H1 (cell line): ENCODE measurements at regions not wholly inside any gene's neighbourhood (a gene's known extent, or its start where the extent isn't known, plus 50 kb on each side); places are given as distances from the start of the nearest gene placed in this dataset.

Experiments
- CTCF ChIA-PET: fragments of 300-600 bp; sonication (Branson Sonifier 250); formaldehyde crosslinking; loops from one replicate; lab custom pipeline; 2021; ENCODE audit not compliant: partially characterized antibody; lab: Charles Lee
- POLR2A ChIA-PET: fragments of 300-600 bp; sonication (Branson Sonifier 250); formaldehyde crosslinking; loops from one replicate; lab custom pipeline; 2021; ENCODE audit warnings: inconsistent platforms; ENCODE audit not compliant: partially characterized antibody; lab: Charles Lee
- DNase-seq, 2 experiments: peaks; one replicate each; pipeline versions ENCODE4 v3.0.0 to v3.0.0-alpha.2; 2010 to 2022; ENCODE audit warnings: low spot score in 2 of 2, low read depth in 1 of 2, mixed read lengths in 1 of 2
- FAIRE-seq: peaks from 2 replicates; lab custom pipeline; 2011; peaks lifted over from hg19 to GRCh38; lab: Jason Lieb, UNC
- H2AFZ ChIP-seq: 2 replicates; pipeline ENCODE4 v1.8.1; 2012; ENCODE audit warnings: low read length, inconsistent platforms
- H2AK5ac ChIP-seq: 2 replicates; pipeline ENCODE4 v1.6.1; 2013; ENCODE audit warnings: low read depth, low read length
- H2BK120ac ChIP-seq: replicated peaks from 2 replicates; pipeline ENCODE3; 2013; ENCODE audit warnings: low read depth, low read length, inconsistent platforms
- H2BK12ac ChIP-seq: 2 replicates; pipeline ENCODE4 v1.6.1; 2013; ENCODE audit warnings: low read depth, low read length
- H2BK15ac ChIP-seq: 2 replicates; pipeline ENCODE4 v1.6.1; 2013; ENCODE audit warnings: low read length
- H2BK20ac ChIP-seq: 2 replicates; pipeline ENCODE4 v1.6.1; 2013; ENCODE audit warnings: low read length
- H2BK5ac ChIP-seq: 2 replicates; pipeline ENCODE4 v1.6.1; 2013; ENCODE audit warnings: low read depth, low read length
- H3K14ac ChIP-seq: 2 replicates; pipeline ENCODE4 v1.6.1; 2013; ENCODE audit warnings: inconsistent platforms; ENCODE audit not compliant: insufficient read length
- H3K18ac ChIP-seq: 2 replicates; pipeline ENCODE4 v1.6.1; 2013; ENCODE audit warnings: low read length; ENCODE audit errors: extremely low read depth
- H3K23ac ChIP-seq: 2 replicates; pipeline ENCODE4 v1.6.1; 2013; ENCODE audit warnings: inconsistent platforms; ENCODE audit not compliant: insufficient read length
- H3K23me2 ChIP-seq: 2 replicates; pipeline ENCODE4 v1.6.1; 2013; ENCODE audit warnings: low read depth, low read length
- H3K27ac ChIP-seq: 2 replicates; pipeline ENCODE4 v1.6.1; 2011; ENCODE audit warnings: low read depth, low read length, inconsistent platforms
- H3K27me3 ChIP-seq, 4 experiments: replicated peaks in 1 of 4; 1 replicate in 1 of 4; 2 replicates in 3 of 4; pipeline versions ENCODE4 v1.6.1 to v1.8.1; 2011 to 2013; ENCODE audit warnings: low read length in 3 of 4, mild to moderate bottlenecking in 3 of 4, inconsistent platforms in 2 of 4, mixed read lengths in 2 of 4, moderate library complexity in 1 of 4; ENCODE audit not compliant: control insufficient read depth in 3 of 4, insufficient read depth in 3 of 4; ENCODE audit errors: extremely low read depth in 1 of 4
- H3K36me3 ChIP-seq, 4 experiments: 2 replicates each; pipeline versions ENCODE4 v1.6.1 to v1.8.1; 2011 to 2013; ENCODE audit warnings: mild to moderate bottlenecking in 4 of 4, low read length in 3 of 4, moderate library complexity in 2 of 4, control low read depth in 1 of 4, inconsistent platforms in 1 of 4; ENCODE audit not compliant: insufficient read depth in 4 of 4, control insufficient read depth in 2 of 4
- H3K4ac ChIP-seq: replicated peaks from 2 replicates; pipeline ENCODE3; 2013; ENCODE audit warnings: low read length, low read depth, mixed read lengths, inconsistent platforms; ENCODE audit not compliant: insufficient read length
- H3K4me1 ChIP-seq, 4 experiments: replicated peaks in 1 of 4; 1 replicate in 1 of 4; 2 replicates in 3 of 4; pipeline versions ENCODE4 v1.6.1 to v1.8.1; 2011 to 2013; ENCODE audit warnings: low read length in 3 of 4, inconsistent platforms in 2 of 4, mixed read lengths in 1 of 4; ENCODE audit not compliant: insufficient read depth in 4 of 4, control insufficient read depth in 3 of 4
- H3K4me2 ChIP-seq, 2 experiments: 2 replicates each; pipeline versions ENCODE4 v1.6.1 to v1.8.1; 2011 to 2013; ENCODE audit warnings: low read depth in 2 of 2, low read length in 2 of 2, control low read depth in 1 of 2, inconsistent platforms in 1 of 2, mild to moderate bottlenecking in 1 of 2; ENCODE audit not compliant: insufficient read depth in 1 of 2
- H3K4me3 ChIP-seq, 4 experiments: fragments of 200-600, 300-600 bp in 1 of 4; sonication (generic), shearing (Covaris generic), sonication (Bioruptor Twin) in 1 of 4; 2 replicates each; pipeline versions ENCODE4 v1.5.1 to v1.8.1; 2011 to 2016; ENCODE audit warnings: low read length in 4 of 4, low read depth in 3 of 4, control low read depth in 2 of 4, inconsistent platforms in 2 of 4, mild to moderate bottlenecking in 2 of 4, mixed read lengths in 1 of 4, moderate library complexity in 1 of 4; ENCODE audit not compliant: insufficient read depth in 2 of 4; ENCODE audit errors: extremely low read depth in 1 of 4
- H3K56ac ChIP-seq: replicated peaks from 2 replicates; pipeline ENCODE3; 2013; ENCODE audit warnings: low read depth, mild to moderate bottlenecking, mixed read lengths, low read length, inconsistent platforms; ENCODE audit not compliant: insufficient read length
- H3K79me1 ChIP-seq: 2 replicates; pipeline ENCODE4 v1.6.1; 2013; ENCODE audit warnings: low read depth, low read length, control low read depth
- H3K79me2 ChIP-seq, 2 experiments: 2 replicates each; pipeline versions ENCODE4 v1.6.1 to v1.8.1; 2012 to 2013; ENCODE audit warnings: low read length in 2 of 2, mild to moderate bottlenecking in 2 of 2, inconsistent platforms in 1 of 2; ENCODE audit not compliant: insufficient read depth in 2 of 2, control insufficient read depth in 1 of 2
- H3K9ac ChIP-seq, 4 experiments: replicated peaks in 1 of 4; 1 replicate in 1 of 4; 2 replicates in 3 of 4; pipeline versions ENCODE4 v1.6.1 to v1.8.1; 2011 to 2013; ENCODE audit warnings: low read depth in 3 of 4, low read length in 3 of 4, control low read depth in 2 of 4, mild to moderate bottlenecking in 2 of 4, moderate library complexity in 2 of 4, inconsistent platforms in 1 of 4; ENCODE audit errors: extremely low read depth in 1 of 4
- H3K9me3 ChIP-seq, 2 experiments: 2 replicates each; pipeline versions ENCODE4 v1.6.1 to v1.8.1; 2012 to 2013; ENCODE audit warnings: mild to moderate bottlenecking in 2 of 2, moderate library complexity in 2 of 2, control low read depth in 1 of 2, inconsistent platforms in 1 of 2, low read depth in 1 of 2, low read length in 1 of 2, mixed read lengths in 1 of 2; ENCODE audit not compliant: insufficient read depth in 2 of 2
- H4K20me1 ChIP-seq, 2 experiments: replicated peaks in 1 of 2; 2 replicates each; pipeline versions ENCODE3 to v1.8.1; 2011 to 2013; ENCODE audit warnings: inconsistent platforms in 2 of 2, low read length in 2 of 2, mild to moderate bottlenecking in 1 of 2; ENCODE audit not compliant: insufficient read depth in 2 of 2, control insufficient read depth in 1 of 2
- H4K5ac ChIP-seq: 2 replicates; pipeline ENCODE4 v1.6.1; 2013; ENCODE audit warnings: low read length, low read depth, mixed read lengths, inconsistent platforms; ENCODE audit not compliant: insufficient read length
- H4K8ac ChIP-seq: 2 replicates; pipeline ENCODE4 v1.8.0; 2013; ENCODE audit warnings: mild to moderate bottlenecking, moderate library complexity, low read length, inconsistent platforms; ENCODE audit not compliant: insufficient read depth; ENCODE audit errors: extremely low read depth
- H4K91ac ChIP-seq: replicated peaks from 2 replicates; pipeline ENCODE3; 2013; ENCODE audit warnings: low read length, mixed read lengths, inconsistent platforms; ENCODE audit not compliant: insufficient read length
- CHD2 ChIP-seq: IDR thresholded peaks from 2 replicates; pipeline ENCODE4 v1.6.1; 2012; ENCODE audit warnings: low read length, improper control_type of control experiment
- EZH2 ChIP-seq: fragments of 200-600 bp; sonication (generic); IDR thresholded peaks from 2 replicates; pipeline ENCODE4 v1.7.1; 2012; ENCODE audit warnings: low read depth, mild to moderate bottlenecking, moderate library complexity, low read length, inconsistent platforms; ENCODE audit not compliant: severe bottlenecking
- MAFK ChIP-seq: IDR thresholded peaks from 2 replicates; pipeline ENCODE4 v1.6.1; 2012; ENCODE audit warnings: low read depth, mild to moderate bottlenecking, improper control_type of control experiment, low read length
- SIX5 ChIP-seq: IDR thresholded peaks from 2 replicates; pipeline ENCODE4 v1.6.1; 2011; ENCODE audit warnings: mild to moderate bottlenecking, low read depth, low read length
- SRF ChIP-seq: IDR thresholded peaks from 2 replicates; pipeline ENCODE4 v1.6.1; 2011; ENCODE audit warnings: mild to moderate bottlenecking, low read depth, low read length, moderate library complexity
- WGBS, 2 experiments: shearing (Covaris generic) in 1 of 2; methylation state at CpG; one replicate each; pipeline versions ENCODE4 v1.1.6 to v1.1.7; 2013 to 2015; ENCODE audit warnings: low lambda C conversion rate in 2 of 2, mixed read lengths in 2 of 2, inconsistent platforms in 1 of 2, low coverage in 1 of 2, missing lambda C conversion rate in 1 of 2; ENCODE audit not compliant: insufficient replicate concordance in 2 of 2, insufficient coverage in 1 of 2, insufficient read length in 1 of 2; ENCODE audit errors: extremely low coverage in 1 of 2, missing lambda C conversion rate in 1 of 2; 5-methylcytosine and 5-hydroxymethylcytosine counted together

- no peak overlapping the region for H2AFZ ChIP-seq
- no peak overlapping the region for H3K18ac ChIP-seq
- no peaks in the 10 kb centered on the region for H3K23me2 ChIP-seq
- DNase-seq: no peak
- no peak overlapping the region for H3K4me3 ChIP-seq
- H3K4me1 ChIP-seq: peaks cover 0 to 5% (median 0%) of the 10 kb centered on the region in 4 experiments; a peak in 1 of 7 replicates
- no peak for FAIRE-seq
- no peak overlapping the region for H3K56ac ChIP-seq
- H4K91ac ChIP-seq: no peak overlapping the region
- no peaks in the 10 kb centered on the region for H3K79me2 ChIP-seq
- H3K36me3 ChIP-seq: no peaks in the 10 kb centered on the region
- H3K14ac ChIP-seq: no peak overlapping the region
- TF ChIP-seq SIX5 (no peak), CHD2 (no peak), MAFK (no peak), SRF (no peak), EZH2 (no peak)
- TF ChIP-seq, all 59 proteins: peak for 0
- H2BK12ac ChIP-seq: no peak overlapping the region
- ChIA-PET POLR2A (no interaction called here), CTCF (no interaction called here)
- no peak overlapping the region for H4K8ac ChIP-seq
- no peak overlapping the region for H3K4me2 ChIP-seq
- no peak overlapping the region for H3K9ac ChIP-seq
- H3K27me3 ChIP-seq: no peaks in the 10 kb centered on the region
- no peak overlapping the region for H3K23ac ChIP-seq
- H3K9me3 ChIP-seq: no peaks in the 10 kb centered on the region
- no peaks in the 10 kb centered on the region for H3K79me1 ChIP-seq
- H4K20me1 ChIP-seq: no peaks in the 10 kb centered on the region
- no peak overlapping the region for H3K27ac ChIP-seq
- WGBS, 2 experiments: 83% methylated on average over 2 of the region's 2 CpGs; no CpG with 5 or more reads in 1 of the 2 experiments
- no peak overlapping the region for H3K4ac ChIP-seq
- H2AK5ac ChIP-seq: no peak overlapping the region
- no peak overlapping the region for H4K5ac ChIP-seq
- no peak overlapping the region for H2BK15ac ChIP-seq
- H2BK5ac ChIP-seq: no peak overlapping the region
- no peak overlapping the region for H2BK120ac ChIP-seq
- no peak overlapping the region for H2BK20ac ChIP-seq
Measured at GRCh38 chrX:77118686-77119085, 328.5 kb upstream of the FGF16 start.
